ENCODE measurements at regions not wholly inside any gene's neighbourhood (a gene's known extent, or its start where the extent isn't known, plus 50 kb on each side); places are given as distances from the start of the nearest gene placed in this dataset.

- TF ChIP-seq CTCF (IDR thresholded peaks at IDR 0.05) (no peak), ZFX (IDR thresholded peaks at IDR 0.05; ENCODE audit: borderline replicate concordance) (no peak)
These were observed 280.0 kb downstream of the MEX3B start for GRCh38 chr15:81765816-81766215.
